Right lobe of liver (tissue), 6 donors: ENCODE measurements at regions not wholly inside any gene's neighbourhood (a gene's known extent, or its start where the extent isn't known, plus 50 kb on each side); places are given as distances from the start of the nearest gene placed in this dataset.

Experiments used
- ATAC-seq, 4 donors: fragments of 200-7000 bp; cut with Tn5 transposase; one replicate each; pipeline ENCODE4 v1.9.1; 2020; ENCODE audit warnings: mild to moderate bottlenecking in 4 of 4, moderate library complexity in 4 of 4
- DNase-seq, 3 donors: peaks; one replicate each; pipeline ENCODE4 v3.0.0-alpha.2; 2020
- H3K27ac ChIP-seq, 3 donors: fragments of 200-600 bp; one replicate each; pipeline ENCODE4 v1.8.0; 2022
- H3K27me3 ChIP-seq, 2 donors: fragments of 200-600 bp; one replicate each; pipeline ENCODE4 v1.8.0; 2022
- H3K36me3 ChIP-seq, 4 donors: fragments of 200-600 bp; sonication (generic) in 1 of 4; one replicate each; pipeline versions ENCODE4 v1.5.1 to v1.8.0; 2017 to 2022; ENCODE audit warnings: control low read depth in 1 of 4
- H3K4me1 ChIP-seq, 4 donors: fragments of 200-600 bp; sonication (generic) in 1 of 4; one replicate each; pipeline versions ENCODE4 v1.5.1 to v1.8.0; 2017 to 2022; ENCODE audit warnings: control low read depth in 1 of 4
- H3K4me3 ChIP-seq, 3 donors: fragments of 200-600 bp; one replicate each; pipeline ENCODE4 v1.8.0; 2022
- H3K9me3 ChIP-seq, 4 donors: fragments of 200-600 bp; sonication (generic) in 1 of 4; one replicate each; pipeline versions ENCODE4 v1.5.1 to v1.8.0; 2017 to 2022; ENCODE audit warnings: control low read depth in 1 of 4
- CTCF ChIP-seq, 4 donors: fragments of 200-600 bp in 3 of 4; fragments of 450-650 bp in 1 of 4; IDR thresholded peaks; one replicate each; pipeline versions ENCODE4 v1.5.1 to v1.8.0; 2016 to 2022; ENCODE audit warnings: antibody characterized with exemption in 4 of 4, mild to moderate bottlenecking in 2 of 4
- POLR2A ChIP-seq: fragments of 450-650 bp; IDR thresholded peaks from one replicate; pipeline ENCODE4 v1.6.1; 2017; ENCODE audit warnings: antibody characterized with exemption, mild to moderate bottlenecking
- WGBS: methylation state at CpG from one replicate; pipeline ENCODE4 v1.1.6; 2018; ENCODE audit warnings: low coverage, low lambda C conversion rate; ENCODE audit not compliant: insufficient coverage; ENCODE audit errors: missing lambda C conversion rate; 5-methylcytosine and 5-hydroxymethylcytosine counted together
- intact Hi-C, 2 donors: fragments of 100-400 bp; cut with DNase I; formaldehyde crosslinking; loops; one replicate each; pipeline versions ENCODE4 v1.11.2 to v1.14.1; 2022
- donor health status: DM: no; HTN: yes; CAD: no.
- donor health status: DM: no; HTN: no; CAD: no.
- donor health status: DM: no; HTN: no; CAD: no.
- donor health status: DM: no; HTN: yes; CAD: no.
- donor health status: DM: no; HTN: yes; CAD: no.

GRCh38 chr2:120904379-120904778, 168.7 kb downstream of the GLI2 start:
- no peak for ATAC-seq
- no peaks in the 10 kb centered on the region for H3K36me3 ChIP-seq
- TF ChIP-seq POLR2A (no peak), CTCF (IDR thresholded peaks at IDR 0.05) (no peak)
- intact Hi-C loops, result no loop called here
- H3K9me3 ChIP-seq, result no peaks in the 10 kb centered on the region
- no peaks in the 10 kb centered on the region for H3K4me1 ChIP-seq
- no peak overlapping the region for H3K27ac ChIP-seq
- peak in 1 of 3 donors; percentile 27 for DNase-seq
- 41% methylated on average over 4 of the region's 8 CpGs for WGBS
- no peaks in the 10 kb centered on the region for H3K27me3 ChIP-seq
- H3K4me3 ChIP-seq, result no peak overlapping the region

DNA sequence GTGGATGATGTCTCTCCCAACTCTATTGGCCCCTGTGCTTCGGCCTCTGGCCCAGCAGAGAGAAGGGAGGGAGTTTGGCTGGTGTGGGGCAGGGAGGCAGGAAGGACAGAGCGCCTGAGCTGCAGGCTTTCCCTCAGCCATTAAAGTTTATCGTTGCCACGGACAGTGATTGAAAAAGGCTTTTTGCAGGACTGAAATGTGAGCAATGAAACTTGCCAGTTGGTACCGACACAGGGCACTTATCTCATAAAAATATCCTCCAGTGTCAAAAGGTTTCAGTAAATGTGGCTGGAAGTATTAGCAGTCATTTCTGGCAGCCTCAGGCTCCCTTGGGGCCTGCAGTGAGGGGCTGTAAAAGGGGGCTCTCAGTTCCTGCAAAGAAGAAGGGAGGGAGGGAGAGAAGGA, 169.2 kb downstream of the GLI2 start:
- Histone ChIP-seq H3K4me3 (no peak overlapping the region), H3K36me3 (no peaks in the 10 kb centered on the region), H3K27me3 (no peaks in the 10 kb centered on the region), H3K9me3 (no peaks in the 10 kb centered on the region), H3K27ac (no peak overlapping the region), H3K4me1 (no peaks in the 10 kb centered on the region)
- 45% methylated on average over 4 of the region's 5 CpGs for WGBS
- ATAC-seq (no peak), DNase-seq (no peak)
- TF ChIP-seq POLR2A (no peak), CTCF (IDR thresholded peaks at IDR 0.05) (no peak)
- intact Hi-C loops, result no loop called here

- no peak for TF ChIP-seq CTCF (IDR thresholded peaks at IDR 0.05)
- TF ChIP-seq POLR2A, result no peak
- DNase-seq (no peak), ATAC-seq (no peak)
- WGBS, result 40% methylated on average over 1 of the region's 5 CpGs
- Histone ChIP-seq H3K27me3 (no peaks in the 10 kb centered on the region), H3K27ac (no peak overlapping the region), H3K9me3 (no peaks in the 10 kb centered on the region), H3K36me3 (no peaks in the 10 kb centered on the region), H3K4me3 (no peak overlapping the region), H3K4me1 (no peaks in the 10 kb centered on the region)
- intact Hi-C loops, result no loop called here
Measured at GRCh38 chr2:120905298-120905697, 169.6 kb downstream of the GLI2 start.

GRCh38 chr2:120905824-120906571, 170.3 kb downstream of the GLI2 start:
- Histone ChIP-seq H3K27ac (no peak overlapping the region), H3K4me1 (no peaks in the 10 kb centered on the region), H3K4me3 (no peak overlapping the region), H3K36me3 (no peaks in the 10 kb centered on the region), H3K9me3 (no peaks in the 10 kb centered on the region), H3K27me3 (no peaks in the 10 kb centered on the region)
- ATAC-seq, result no peak
- DNase-seq, result peak in 1 of 3 donors; percentile 43
- WGBS, result 40% methylated on average over 2 of the region's 19 CpGs
- intact Hi-C loops, result no loop called here
- TF ChIP-seq POLR2A, result no peak
- no peak for TF ChIP-seq CTCF (IDR thresholded peaks at IDR 0.05)
